GM19463 (cell line): ENCODE measurements at regions not wholly inside any gene's neighbourhood (a gene's known extent, or its start where the extent isn't known, plus 50 kb on each side); places are given as distances from the start of the nearest gene placed in this dataset.

ENCODE experiments used
- ATAC-seq: cut with Tn5 transposase; IDR thresholded peaks from one replicate; pipeline ENCODE4 v1.9.1; 2021; ENCODE audit warnings: mild to moderate bottlenecking, moderate library complexity; ENCODE audit not compliant: unreplicated experiment

DNA sequence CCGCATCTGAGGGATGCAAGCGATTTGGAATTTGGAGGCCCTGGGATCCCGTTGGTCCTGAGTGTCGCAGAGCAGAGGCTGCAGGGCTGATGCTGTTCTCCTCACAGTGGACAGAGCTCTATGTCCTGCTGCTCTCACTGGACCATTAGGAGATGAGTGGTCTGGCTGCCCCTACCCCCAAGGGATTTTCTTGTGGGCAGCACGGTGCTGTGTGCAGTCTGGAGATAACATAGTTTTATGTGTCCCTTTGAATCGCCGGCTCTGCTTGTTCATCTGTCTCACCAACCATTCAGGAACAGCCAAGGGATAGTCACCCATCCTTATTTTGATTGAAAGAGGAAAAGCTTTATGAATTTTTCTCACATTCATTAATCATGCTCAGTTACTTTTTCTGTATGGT is 49.9 kb downstream of the CHRM3 start:
- ATAC-seq: no peak

DNA sequence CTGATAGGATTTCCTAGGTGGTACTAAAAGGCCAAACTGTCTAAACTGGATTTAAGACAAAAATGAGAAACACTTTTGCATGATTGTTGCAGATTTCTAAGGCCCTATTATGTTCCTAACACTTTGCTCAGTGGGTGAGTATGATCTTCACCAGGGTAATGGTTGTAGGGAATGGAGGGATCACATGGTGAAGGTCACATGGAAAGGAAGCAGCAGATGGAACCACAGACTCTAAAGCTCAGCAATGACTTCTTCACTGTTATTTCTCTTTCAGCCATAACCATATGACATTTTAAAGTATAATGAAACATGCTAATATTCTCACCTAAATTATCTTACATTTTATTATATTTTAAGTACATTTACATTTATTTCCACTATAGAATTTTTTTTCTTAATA is 51.5 kb downstream of the CHRM3 start:
- ATAC-seq: no peak

DNA sequence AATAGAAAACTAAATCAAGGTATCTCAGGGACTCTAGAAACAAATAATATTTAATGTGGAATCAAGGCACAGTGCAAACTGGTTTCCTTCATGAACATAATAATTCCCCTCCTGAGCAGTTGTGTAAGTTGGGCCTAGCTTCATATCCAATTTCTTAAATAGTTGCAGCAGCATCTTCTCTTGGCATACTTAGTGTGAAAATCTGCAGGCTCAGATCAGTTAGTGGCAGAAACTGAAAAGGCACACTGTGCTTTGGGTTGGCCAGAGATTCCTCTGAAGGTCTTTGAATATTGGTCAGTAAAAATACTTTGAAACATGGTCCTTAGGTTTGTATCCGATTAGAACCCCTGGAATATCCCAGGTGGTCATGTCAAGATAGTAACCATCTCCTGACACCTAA is 52.5 kb downstream of the CHRM3 start:
- ATAC-seq: no peak

DNA sequence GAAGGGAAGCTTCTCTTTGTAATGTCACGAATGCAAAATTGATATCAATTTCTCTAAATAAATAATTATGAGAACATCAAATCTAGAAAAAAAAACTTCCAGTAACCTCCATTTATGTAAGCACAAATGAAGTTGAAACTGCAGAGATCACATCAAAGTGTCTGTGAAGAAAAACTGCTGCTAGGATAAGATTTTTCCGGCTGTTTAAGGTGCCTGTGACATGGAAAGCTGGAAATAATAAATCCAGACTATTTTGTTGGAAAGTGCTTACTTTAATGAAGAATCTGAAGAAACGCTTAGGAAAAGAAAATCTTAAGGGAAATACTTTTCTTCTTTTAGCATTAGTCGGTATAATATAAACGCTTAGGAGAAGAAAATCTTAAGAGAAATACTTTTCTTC is 57.0 kb downstream of the CHRM3 start:
- no peak for ATAC-seq

DNA sequence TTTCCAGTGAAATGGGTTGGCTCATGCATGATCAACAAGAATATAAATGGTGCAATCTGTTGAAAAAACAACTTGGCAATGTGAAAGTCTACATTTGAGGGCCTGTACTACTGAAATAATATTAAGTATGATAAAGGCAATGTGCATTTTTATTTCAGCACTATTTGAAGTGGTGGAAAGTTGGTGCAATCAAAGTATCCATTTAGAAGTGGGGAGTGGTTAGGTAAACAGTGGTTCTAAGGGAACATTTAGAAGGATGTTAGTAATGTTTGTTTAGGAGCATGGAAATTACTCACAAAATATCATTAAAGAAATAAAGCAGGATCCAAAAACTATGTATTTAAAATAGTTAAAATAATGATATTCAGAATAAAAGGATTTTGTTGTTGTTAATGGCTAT is 60.2 kb downstream of the CHRM3 start:
- ATAC-seq: no peak

DNA sequence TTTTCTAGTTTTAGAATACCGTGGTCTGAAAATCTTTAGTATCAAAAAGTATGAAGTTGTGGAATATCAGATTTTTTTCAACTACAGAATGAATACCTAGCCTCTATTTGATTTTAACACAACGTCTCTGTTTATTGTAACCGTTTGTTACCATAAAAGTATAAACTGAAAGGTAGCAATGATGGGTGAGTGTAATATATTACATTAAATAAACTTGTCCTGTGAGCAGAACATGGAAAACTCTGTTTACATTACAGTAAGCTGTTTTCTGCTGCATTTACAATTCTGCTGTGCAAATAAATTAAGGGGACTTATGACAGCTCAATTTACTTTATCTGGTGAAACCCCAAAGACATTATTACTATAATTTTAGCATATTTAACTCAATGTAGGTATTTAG is 62.5 kb downstream of the CHRM3 start:
- ATAC-seq: no peak

DNA sequence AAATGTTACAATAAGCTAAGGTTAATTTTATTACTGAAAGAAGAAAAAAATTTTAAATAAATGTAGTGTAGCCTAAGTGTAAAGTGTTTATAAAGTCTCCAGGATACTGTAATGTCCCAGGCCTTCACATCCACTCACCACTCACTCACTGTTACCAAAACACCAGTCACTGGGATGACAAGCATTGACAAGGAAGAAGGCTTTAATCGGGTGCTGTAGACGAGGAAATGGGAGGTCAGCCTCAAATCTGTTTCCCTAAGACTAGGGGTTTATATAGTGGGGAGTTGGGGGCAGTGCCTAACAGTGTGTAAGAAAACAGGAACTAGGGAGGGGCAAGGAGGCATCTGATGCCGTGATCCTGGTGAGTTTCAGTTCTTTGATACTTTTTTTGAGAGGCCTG is 69.4 kb downstream of the CHRM3 start:
- no peak for ATAC-seq

DNA sequence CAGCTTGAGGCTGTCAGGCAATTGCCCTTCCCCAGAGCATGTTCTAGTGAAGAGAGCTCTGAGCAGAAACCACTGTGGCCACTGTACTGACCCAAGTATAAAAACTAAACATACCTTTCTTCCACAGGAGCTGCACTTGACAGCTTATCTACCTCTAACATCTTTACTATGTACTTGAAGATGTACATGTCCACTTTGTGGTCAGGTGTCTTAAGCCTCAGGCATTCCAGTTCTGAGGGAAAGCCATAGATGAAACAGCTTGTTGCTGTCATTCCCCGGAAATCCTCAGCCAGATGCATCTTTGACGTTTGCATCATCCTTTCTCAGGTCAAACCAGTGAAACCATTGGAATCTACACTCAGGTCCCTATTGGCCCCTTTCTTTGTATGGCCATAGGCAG is 70.4 kb downstream of the CHRM3 start:
- no peak for ATAC-seq

DNA sequence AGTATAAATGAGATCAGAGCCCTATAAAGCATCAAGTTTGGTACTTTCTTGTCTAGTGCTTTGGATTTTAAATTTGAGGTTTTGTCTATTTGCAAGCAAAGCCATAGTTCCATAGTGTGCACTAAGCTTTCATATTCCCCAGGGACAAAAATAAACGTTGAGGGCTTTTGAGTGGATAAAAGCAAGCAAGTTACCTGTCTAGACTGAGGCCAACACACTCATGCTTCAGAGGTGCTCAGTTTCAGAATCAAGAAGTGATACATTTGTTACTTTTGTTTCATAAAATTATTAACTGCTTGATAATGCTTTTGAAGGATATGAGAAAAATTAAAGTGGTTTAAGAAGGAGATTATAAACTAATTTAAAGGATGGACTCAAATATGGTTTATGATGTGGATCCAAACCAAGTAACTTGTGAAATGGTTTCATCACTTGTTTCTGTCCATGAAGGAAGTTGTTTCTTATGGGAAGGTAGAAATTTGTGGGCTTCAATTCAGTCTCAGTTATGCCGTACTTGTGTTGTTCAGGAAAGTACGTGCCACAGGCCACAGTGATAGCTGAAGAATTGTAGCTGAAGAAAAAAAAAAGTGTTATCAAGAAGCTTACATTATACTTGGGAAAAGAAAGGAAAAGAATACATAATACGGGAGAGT is 71.2 kb downstream of the CHRM3 start:
- ATAC-seq: peak; percentile 44

DNA sequence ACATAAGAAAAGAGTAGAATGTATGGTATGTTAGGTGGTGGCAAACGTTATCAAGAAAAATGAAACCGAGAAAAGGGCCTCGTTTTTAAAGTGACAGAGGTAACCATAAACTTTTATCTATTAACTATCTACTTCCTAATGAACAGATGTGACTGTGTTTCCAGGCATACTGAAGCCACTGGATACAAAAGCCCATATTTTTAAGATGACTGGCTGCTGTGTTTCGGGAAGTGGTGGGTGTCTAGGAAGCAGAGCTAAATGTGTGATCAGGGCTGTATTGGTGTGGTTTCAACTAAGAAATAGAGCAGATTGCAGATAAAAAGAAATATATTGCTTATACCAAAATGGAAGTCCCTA is 71.8 kb downstream of the CHRM3 start:
- ATAC-seq: peak; percentile 55

DNA sequence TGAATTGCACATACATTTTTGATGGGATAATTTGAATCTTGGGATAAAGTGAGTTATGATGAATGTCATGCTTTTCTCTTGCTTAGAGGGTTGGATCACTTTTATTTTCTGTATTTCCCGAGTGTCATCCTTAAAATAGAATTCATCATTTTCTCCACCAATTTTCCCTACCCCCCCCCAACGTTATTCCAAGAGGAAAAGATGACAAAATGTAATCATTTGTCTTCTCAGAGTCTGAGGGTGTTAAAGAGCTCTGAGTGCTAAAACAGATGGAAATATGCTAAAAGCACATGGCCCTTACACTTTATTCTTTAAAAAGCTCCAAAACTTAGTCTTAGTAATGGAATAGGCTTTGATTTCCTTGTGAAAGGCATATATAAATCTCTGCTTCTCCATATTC is 81.4 kb downstream of the CHRM3 start:
- ATAC-seq: no peak

DNA sequence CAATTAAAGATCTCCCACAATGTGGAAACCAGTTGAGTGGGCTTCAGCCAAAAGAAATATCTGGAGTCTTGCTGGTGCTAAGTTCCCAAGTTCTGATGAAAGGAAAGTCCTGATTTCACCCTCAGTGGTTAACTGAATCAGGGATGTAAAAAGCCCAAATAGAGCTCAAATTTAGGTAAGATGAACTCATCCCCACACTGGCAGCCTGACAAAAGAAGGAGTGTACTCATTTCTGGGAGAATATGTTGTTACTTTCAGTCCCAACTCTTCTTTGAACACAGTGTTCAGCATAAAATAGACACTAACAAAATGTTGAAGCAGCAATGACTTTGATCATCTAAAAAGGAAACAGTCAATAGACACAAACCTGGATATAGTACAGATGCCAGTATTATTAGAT is 91.7 kb downstream of the CHRM3 start:
- no peak for ATAC-seq

DNA sequence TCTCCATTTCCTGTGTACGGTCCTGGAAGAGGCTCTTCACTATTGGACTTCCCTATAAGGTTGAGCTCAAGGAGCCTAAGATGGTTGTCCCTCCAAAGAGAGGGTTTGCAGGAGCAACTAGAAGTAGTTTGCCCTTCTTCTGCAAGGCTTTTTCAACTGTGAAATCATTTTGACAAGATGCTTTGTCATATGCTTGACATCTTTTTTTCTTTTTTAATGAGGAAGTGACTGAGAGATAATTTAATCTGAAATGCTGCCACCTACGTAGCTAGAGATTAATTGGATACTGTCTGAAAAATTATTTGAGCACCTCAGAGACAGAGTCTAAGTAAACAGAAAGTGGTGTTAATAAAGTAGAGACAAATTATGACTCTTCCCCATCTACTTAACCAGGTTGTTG is 97.0 kb downstream of the CHRM3 start:
- ATAC-seq: no peak

DNA sequence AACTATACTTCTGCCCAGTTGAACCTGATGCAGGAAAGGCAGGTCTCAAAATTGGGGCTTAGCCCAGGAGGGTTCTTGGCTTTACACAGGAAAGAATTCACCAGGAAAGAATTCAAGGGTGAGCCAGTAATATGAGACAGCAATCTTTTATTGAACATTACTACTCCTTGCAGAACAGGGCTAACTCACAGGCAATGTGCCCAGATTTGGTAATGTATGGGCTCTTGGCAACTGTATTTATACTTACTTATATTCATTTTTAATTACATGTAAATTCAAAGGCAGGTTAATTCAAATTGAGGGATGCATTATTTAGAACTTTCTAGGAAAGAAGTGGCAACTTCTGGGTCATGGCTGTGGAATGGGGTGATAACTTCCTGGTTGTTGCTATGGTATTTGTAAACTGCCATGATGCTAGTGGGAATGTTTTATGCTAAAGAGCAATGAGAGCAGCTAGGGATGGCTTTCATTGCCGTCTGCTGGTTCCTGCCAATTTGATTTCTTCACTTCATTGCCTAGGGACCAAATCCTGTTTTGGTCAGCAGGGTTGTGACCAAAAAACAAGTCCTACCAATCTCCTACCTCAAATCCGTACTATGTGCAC is 107.5 kb downstream of the CHRM3 start:
- no peak for ATAC-seq

DNA sequence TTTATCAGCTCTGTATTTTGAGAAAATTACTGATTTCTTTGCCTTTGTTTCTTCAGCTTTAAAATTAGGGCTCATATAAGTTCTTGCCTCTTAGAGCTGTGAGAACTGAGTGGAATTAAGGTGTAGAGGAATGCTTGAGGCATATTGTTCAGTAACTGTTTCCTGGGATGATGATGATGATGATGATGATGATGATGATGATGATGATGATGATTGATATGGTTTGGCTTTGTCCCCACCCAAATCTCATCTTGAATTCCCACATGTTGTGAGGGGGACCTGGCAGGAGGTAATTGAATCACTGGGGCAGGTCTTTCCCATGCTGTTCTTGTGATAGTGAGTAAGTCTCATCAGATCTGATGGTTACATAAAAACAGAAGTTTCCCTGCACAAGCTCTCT is 118.7 kb downstream of the CHRM3 start:
- no peak for ATAC-seq

DNA sequence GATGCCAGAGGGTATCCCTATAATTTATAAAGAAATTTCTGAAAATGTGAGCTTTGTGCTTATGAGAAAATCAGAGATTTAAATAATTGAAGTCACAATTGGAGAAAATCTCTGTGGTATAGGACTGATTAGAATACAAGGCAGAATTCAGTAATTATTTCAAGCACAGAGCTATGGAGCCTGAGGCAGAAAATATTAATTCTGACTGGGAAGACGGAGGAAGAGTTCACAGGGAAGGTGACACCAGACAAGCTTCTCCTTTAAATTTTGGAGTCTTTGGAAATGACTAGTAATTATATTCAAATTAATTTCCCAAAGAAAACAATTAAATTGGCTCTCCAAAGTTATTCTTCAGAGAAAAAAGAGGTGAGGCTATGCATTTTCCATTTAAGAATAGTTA is 121.5 kb downstream of the CHRM3 start:
- ATAC-seq: no peak

DNA sequence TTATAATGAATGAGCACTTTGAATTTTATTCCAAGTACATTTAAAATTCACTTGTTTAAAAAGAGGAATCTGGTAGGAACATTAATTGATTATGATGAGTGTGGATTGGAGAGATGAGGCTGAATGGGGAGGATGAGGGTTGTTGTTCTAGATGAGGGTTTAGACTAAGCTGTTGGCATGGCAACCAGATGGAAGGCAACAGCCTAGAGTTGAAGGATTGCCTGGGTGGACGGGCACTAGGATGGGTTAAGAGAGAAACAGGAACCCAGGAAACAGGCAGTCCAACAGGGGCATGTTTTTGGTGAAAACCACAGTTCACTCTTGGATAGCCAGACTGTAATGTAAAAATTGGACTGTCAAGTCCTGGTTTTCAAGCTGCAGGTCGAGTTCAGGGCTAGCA is 125.5 kb downstream of the CHRM3 start:
- no peak for ATAC-seq

DNA sequence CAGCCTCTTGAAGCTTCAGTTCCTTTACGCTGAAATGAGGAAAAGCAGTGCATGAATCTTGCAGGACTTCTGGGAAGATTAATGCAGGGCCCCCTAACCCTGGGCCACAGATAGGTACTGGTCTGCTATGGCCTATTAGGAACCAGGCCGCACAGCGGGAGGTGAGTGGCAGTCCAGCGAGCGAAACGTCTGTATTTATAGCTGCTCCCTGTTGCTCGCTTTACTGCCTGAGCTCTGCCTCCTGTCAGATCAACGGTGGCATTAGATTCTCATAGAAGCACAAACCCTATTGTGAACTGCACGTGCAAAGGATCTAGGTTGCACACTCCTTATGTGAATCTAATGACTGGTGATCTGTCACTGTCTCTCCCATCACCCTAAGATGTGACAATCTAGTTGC is 130.2 kb downstream of the CHRM3 start:
- ATAC-seq: no peak

DNA sequence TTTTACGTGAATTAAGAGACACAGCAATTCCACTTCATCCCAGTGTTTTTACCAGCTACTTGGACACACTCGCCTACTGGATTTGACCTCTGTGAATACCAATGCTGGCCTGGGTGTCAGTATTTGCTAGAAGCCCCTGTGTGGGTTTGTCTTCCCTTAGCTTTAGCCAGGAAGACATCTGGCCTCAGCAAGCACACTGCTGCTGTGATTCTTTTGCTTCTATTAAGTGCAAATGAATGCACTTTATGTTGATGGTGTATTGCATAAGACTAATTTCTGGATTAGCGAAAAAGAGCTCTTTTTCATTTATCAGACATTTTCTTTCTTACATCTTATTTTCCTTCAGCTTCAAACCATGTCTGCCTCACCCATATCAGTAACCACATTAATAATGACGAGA is 140.0 kb downstream of the CHRM3 start:
- no peak for ATAC-seq

DNA sequence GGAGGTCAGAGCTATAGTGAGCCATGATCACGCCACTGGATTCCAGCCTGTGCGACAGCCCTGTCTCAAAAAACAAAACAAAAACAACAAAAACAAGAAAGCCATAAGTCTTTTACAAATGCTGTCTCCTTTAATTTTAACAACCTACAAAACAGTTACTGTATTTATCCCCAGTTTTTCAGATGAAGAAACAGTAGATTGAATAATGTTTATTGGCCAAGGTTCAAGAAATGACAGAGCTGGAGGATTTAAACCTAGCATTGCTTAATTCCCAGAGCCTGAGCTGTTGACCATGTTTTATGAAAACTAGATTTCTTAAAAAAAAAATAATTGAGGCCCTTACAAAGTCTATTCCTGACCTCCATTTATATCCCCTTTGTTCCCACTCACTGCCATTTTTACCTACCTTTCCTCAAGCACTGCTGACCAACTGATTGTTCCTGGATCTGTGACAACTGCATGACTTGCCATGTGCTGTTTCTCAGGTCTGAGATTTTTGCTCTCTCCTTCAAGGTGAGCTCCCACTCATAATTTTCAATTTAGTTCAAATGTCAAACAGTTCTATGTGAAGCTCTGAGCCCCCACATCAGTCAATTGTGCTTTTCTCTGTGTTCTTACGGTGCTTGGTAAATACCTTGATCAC is 140.8 kb downstream of the CHRM3 start:
- no peak for ATAC-seq

DNA sequence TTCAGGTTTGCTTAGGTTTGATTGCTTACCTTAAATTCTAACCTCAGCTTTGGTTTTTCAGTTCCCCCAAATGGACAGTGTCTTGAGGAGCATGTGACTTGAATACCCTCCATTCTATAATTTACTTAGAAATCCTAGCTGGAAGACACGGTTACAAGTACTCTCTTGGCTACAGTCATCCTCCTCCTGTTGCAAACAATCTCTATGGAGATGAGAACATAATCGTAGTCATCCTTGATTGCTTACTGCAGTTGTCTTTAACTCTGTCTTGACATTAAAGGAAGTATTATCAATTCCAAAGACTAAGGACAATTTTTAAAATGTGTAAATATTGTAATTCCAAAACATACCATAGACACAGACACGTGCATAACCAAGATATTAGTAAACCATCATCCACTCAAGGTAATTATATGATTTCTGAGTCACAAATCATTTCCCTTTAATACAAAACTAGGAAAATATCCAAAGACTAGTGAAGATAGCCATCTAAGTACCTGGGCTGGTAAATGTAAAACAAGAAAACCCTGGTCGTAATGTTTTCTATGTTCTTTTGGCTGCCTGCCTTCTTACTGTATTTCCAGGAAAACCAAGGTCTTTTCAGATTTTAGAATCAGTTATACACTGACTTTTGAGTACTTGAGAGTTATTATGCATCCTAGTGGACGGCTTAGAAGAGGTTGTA is 149.9 kb downstream of the CHRM3 start:
- ATAC-seq: no peak

DNA sequence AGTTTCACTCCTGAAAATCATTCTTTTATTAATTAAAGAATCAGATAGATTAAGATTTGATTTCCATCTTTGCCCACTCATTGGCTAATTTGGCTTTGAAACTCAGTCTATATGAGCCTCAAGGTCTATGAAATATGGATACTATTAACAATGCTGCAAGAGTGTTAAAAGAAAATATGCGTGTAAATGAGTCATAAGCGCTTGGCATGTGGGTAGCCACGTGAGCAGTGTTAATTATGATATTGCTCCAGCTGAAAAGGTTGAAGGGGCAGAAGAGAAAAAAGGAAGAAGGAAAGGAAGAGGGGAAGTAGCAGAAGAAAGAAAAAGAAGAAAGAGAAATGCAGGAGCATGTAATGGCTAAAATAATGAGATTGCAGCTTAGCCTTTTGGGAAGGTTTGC is 151.4 kb downstream of the CHRM3 start:
- no peak for ATAC-seq
